GM12875 (cell line): ENCODE measurements at regions not wholly inside any gene's neighbourhood (a gene's known extent, or its start where the extent isn't known, plus 50 kb on each side); places are given as distances from the start of the nearest gene placed in this dataset.

Source experiments
- H3K4me3 ChIP-seq: one replicate; pipeline ENCODE4 v1.5.1; 2011; ENCODE audit warnings: low read depth, low read length, control low read depth
- CTCF ChIP-seq: IDR thresholded peaks from 2 replicates; pipeline ENCODE4 v1.5.1; 2011; ENCODE audit warnings: low read depth, mild to moderate bottlenecking, control low read depth, inconsistent platforms, low read length, moderate library complexity, borderline replicate concordance; ENCODE audit not compliant: insufficient read depth

GRCh38 chr2:11012131-11012693, 100.5 kb downstream of the KCNF1 start:
- no peak for TF ChIP-seq CTCF

GRCh38 chr2:11013196-11013595, 101.5 kb downstream of the KCNF1 start:
- no peak overlapping the region for H3K4me3 ChIP-seq
- no peak for TF ChIP-seq CTCF

More at GRCh38 chr2:11012131-11012693, 100.5 kb downstream of the KCNF1 start:
- H3K4me3 ChIP-seq = no peak overlapping the region

GRCh38 chr2:11014026-11014425, 102.3 kb downstream of the KCNF1 start:
- H3K4me3 ChIP-seq = no peak overlapping the region
- no peak for TF ChIP-seq CTCF

- H3K4me3 ChIP-seq = no peak overlapping the region
- TF ChIP-seq CTCF = no peak
These were observed 105.1 kb downstream of the KCNF1 start for GRCh38 chr2:11016735-11017388.

GRCh38 chr2:11017921-11018320, 106.2 kb downstream of the KCNF1 start:
- TF ChIP-seq CTCF = no peak

GRCh38 chr2:11018651-11019185, 107.0 kb downstream of the KCNF1 start:
- no peak for TF ChIP-seq CTCF

More at GRCh38 chr2:11017921-11018320, 106.2 kb downstream of the KCNF1 start:
- no peak overlapping the region for H3K4me3 ChIP-seq

GRCh38 chr2:11019614-11020013, 107.9 kb downstream of the KCNF1 start:
- no peak overlapping the region for H3K4me3 ChIP-seq
- no peak for TF ChIP-seq CTCF

More at GRCh38 chr2:11018651-11019185, 107.0 kb downstream of the KCNF1 start:
- no peak overlapping the region for H3K4me3 ChIP-seq
